Choroid plexus epithelial cell (primary cell): ENCODE measurements at regions not wholly inside any gene's neighbourhood (a gene's known extent, or its start where the extent isn't known, plus 50 kb on each side); places are given as distances from the start of the nearest gene placed in this dataset.
A peak's percentile ranks its signal among the peaks of the same experiment; 100 is the strongest.

Source experiments
- DNase-seq: peaks from one replicate; pipeline ENCODE4 v3.0.0-alpha.2; 2010; ENCODE audit warnings: low read depth
- H3K4me3 ChIP-seq: 2 replicates; pipeline ENCODE4 v1.5.1; 2011; ENCODE audit warnings: low read depth, mild to moderate bottlenecking, control low read depth, low read length, moderate library complexity
- TF ChIP-seq, protein P1 (sequence below): conservative IDR thresholded peaks from 2 replicates; pipeline ENCODE4 v1.5.1; 2011; ENCODE audit warnings: low read depth, mild to moderate bottlenecking, control low read depth, inconsistent platforms, low read length, moderate library complexity

DNA sequence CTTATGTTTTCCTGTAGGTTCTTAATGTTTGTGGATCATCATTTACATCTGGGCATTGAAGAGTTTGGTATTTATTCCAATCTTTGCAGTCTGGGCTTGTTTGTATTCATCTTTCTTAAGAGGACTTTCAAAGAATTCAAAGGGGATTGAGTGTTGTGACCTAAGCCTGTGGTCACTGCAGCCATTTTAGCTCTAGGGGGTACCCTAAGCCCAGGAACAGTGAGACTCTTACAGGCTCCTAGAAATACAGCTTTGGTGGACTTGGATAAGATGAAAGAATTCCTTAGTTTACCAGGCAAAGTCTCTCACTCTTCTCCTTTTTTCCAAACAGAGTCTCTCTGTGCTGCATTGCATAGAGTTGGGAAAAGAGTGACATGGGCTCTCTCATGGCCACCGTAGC is 2539.0 kb upstream of the PCDH20 start:
- no peak for DNase-seq
- TF ChIP-seq, protein P1, sequence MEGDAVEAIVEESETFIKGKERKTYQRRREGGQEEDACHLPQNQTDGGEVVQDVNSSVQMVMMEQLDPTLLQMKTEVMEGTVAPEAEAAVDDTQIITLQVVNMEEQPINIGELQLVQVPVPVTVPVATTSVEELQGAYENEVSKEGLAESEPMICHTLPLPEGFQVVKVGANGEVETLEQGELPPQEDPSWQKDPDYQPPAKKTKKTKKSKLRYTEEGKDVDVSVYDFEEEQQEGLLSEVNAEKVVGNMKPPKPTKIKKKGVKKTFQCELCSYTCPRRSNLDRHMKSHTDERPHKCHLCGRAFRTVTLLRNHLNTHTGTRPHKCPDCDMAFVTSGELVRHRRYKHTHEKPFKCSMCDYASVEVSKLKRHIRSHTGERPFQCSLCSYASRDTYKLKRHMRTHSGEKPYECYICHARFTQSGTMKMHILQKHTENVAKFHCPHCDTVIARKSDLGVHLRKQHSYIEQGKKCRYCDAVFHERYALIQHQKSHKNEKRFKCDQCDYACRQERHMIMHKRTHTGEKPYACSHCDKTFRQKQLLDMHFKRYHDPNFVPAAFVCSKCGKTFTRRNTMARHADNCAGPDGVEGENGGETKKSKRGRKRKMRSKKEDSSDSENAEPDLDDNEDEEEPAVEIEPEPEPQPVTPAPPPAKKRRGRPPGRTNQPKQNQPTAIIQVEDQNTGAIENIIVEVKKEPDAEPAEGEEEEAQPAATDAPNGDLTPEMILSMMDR = no peak
- no peak overlapping the region for H3K4me3 ChIP-seq

DNA sequence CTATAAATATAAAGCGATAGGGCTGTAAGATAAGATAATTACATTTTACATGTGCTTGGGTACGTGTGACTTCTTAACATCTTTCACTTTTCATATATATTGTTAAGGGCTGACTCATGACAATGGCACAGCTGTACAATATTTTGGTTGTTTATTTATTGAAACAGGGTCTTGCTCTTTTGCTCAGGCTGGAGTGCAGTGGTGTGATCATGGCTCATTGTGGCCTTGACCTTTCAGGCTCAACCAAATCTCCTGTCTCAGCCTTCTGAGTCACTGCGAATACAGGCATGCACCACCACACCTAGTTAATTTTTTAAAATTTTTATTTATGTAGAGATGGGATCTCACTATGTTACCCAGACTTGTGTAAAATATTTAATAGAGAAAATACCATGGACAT is 2532.4 kb upstream of the PCDH20 start:
- H3K4me3 ChIP-seq = no peak overlapping the region
- peak; percentile 52 for DNase-seq
- TF ChIP-seq, protein P1 = no peak

DNA sequence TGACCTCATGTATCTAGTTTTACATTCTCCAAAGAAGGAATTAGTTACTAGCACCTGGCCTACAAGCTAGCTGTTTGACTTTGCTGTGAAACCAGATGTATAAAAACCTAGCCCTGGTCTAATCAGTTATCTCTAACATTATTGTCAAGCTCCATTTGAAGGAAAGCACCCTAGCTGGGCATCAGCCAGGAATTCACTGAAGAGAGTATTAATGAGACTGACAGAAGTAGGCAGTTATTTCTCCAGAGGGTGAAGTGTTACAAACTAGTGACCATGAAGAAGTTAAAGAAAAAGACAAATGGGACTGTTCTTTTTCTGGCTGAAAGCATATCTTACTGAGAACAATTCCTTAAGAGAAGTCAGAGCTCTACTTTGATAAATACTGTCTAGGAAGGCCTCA is 2529.3 kb upstream of the PCDH20 start:
- peak; percentile 2 for DNase-seq
- no peak overlapping the region for H3K4me3 ChIP-seq
- TF ChIP-seq, protein P1 = no peak

DNA sequence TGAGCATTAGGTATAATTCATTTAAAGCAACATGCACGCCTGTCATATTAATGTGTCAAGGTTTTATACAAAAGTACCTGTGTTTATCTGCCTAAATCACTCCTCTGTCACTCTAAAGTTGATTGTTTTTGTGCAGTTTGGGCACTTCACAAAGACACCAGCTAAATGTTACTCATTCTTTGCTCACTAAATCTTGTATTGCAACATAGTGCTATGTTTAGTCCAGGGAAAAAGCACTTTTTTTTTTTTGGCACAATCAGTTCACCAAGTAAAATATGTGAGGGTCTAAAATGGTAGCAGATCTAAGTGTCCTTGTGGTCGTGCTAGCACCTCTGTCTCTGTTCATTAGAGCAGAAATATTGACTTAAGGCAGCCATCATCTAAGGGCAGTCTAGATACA is 2526.7 kb upstream of the PCDH20 start:
- peak; percentile 34 for DNase-seq
- TF ChIP-seq, protein P1 = no peak
- H3K4me3 ChIP-seq = no peak overlapping the region

DNA sequence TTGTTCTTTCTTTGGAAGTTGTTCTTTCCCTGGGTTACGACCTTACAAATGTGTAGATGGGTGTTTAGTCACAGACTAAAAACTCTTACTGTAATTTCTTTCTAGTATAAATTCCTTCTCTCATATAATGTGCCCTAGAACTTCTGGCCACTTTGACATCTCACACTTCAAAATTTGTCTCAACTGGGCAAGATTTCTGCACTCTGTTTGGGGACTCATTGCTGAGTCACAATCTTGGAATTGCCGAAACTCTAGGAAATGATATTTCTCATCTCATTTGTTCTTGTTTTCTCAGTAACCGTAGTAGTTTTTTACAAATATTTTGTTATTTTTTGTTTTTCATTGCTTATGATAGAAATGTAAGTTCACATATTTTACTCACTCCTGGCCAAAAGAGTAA is 2523.2 kb upstream of the PCDH20 start:
- TF ChIP-seq, protein P1 = no peak
- no peak overlapping the region for H3K4me3 ChIP-seq
- peak; percentile 40 for DNase-seq

DNA sequence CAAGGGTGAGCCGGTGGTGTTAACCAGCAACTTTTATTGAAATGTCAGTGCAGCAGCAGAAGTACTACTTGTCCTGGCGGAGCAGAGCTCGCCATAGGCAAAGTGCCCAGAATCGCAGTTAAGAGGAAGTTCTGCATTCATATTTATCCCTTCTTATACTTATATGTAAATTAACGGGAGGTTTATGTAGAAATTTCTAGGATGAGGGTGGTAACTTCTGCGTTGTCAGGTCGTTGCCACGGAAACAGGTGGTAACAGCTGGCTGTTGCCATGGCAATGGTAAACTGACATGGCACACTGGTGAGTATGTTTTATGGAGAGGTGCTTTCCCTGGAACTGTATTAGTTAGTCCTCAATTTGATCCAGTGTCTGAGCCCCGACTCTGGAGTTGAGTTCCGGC is 2494.9 kb upstream of the PCDH20 start:
- H3K4me3 ChIP-seq = no peak overlapping the region
- DNase-seq = peak; percentile 17
- TF ChIP-seq, protein P1 = no peak

DNA sequence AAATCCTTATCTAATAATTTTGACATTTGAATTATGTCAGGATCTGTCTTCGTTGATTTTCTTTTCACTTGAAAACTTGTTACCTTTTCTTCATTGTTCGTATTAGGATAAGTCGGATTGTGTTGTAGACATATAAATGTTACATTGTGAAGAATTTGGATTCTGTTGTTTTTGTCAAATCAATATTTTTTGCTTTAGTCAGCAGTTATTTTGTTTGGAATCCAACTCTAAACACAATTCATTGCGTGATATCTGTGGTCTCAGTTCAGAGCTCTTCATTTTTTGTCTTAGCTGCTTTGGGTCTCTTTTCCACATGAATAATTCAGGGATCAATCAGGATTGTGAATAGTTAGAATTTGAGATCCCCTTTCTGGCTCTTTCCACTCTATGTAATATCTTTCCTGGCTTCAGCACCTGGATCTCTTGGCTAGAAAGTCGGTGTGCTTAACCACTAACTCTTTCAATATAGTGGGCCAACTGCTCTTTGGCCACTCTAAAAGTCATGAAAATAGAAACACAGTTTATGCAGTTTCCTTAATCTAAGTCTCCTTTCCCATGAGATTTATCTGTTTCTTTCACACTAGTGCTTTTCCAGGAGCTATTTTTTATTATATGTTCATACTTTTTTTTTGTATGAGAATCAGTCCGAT is 2494.2 kb upstream of the PCDH20 start:
- TF ChIP-seq, protein P1 = no peak
- no peak for DNase-seq
- no peak overlapping the region for H3K4me3 ChIP-seq
